HG02973 (cell line): ENCODE measurements at regions not wholly inside any gene's neighbourhood (a gene's known extent, or its start where the extent isn't known, plus 50 kb on each side); places are given as distances from the start of the nearest gene placed in this dataset.

ENCODE experiments used
- ATAC-seq: cut with Tn5 transposase; IDR thresholded peaks from one replicate; pipeline ENCODE4 v1.9.1; 2021; ENCODE audit warnings: moderate library complexity; ENCODE audit not compliant: unreplicated experiment

DNA sequence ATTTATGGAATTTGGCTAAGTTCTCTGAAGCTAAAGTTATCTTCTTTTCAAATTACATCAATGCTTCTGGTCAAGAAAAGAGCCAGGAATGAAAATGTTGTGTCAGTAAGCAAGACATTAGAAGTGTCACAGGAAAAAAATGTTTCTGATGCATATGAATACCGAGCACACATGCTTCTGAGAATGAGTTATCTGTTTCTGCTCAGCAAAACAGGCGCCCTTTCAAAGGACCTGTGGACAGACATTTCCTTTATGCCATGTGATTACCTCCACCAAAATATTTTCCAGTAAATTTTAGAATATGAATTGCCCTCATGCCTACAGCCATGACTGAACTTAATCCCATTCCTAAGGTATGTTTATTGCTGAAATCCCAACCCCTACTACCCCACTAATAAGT is 55.4 kb upstream of the RNF180 start:
- no peak for ATAC-seq

DNA sequence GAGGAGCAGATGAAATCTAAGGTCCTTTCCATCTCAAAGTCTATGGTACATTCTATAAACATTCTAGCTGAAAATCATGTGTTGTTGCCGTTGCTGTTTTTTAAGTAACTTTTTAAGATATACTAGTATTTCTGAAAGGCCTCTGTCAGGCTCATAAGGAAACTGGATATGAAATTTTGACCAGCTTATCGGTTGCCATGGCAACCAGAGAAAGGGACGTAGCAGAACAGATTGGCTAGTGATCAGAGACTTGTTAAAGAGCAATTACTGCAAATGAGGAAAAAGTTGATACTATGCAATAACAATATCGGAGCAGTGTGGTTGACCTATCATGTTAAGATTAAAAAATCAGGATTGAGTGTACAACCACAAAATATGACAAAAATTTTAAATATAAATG is 57.0 kb upstream of the RNF180 start:
- ATAC-seq = no peak

DNA sequence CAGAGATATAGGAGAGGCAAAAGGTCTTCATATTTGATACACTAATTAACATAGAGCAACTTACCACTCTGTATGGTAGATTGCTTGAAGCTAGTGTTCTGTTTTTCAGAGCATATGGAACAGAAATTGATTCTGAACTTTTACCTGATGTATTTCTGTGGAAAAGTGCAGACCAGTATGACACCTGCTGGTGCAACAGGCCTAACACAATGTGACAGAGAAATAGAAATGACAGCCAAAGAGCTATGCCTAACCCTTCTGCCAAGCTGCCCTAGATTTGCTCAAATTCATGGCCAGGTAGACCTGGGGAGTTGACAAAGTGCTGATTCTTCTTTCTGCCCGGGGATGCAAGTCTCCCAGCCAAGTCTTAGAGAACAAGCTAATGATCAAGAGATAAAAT is 65.4 kb upstream of the RNF180 start:
- no peak for ATAC-seq

DNA sequence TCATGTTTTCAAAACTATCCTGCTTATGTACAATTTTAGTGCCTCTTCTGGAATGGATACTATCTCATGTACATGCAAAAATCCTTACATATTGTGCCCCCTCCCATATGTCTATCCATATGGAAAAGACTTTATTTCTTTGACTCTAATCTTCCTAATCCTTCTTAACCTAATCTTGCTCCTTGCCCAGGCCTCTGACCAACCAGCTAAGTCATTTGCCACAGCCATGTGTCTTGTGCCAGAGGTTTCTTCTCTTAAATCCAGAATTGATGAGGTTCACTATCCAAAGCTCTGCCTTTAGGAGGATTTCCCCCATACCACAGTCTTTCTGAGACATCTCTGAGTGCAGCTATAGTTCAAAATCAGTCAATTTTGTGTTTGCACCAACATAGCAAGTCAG is 68.9 kb upstream of the RNF180 start:
- ATAC-seq = no peak

DNA sequence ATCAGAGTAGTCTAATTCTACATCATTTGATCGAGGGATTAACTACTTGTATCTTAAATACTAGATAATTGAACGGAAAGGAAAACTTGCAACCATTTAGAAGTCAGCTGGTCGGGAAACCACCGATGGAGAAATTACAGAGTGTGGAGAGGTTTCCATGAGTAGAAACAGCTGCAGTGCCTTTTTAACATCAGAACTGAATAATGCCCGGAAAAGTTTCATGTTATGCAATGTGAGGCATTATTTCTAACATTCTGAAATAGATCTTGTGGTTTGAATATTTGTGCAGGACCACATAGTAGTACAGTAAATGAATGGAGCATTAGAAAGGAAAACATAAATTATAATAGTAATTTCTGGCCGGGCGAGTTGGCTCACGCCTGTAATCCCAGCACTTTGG is 88.1 kb upstream of the RNF180 start:
- ATAC-seq = no peak

DNA sequence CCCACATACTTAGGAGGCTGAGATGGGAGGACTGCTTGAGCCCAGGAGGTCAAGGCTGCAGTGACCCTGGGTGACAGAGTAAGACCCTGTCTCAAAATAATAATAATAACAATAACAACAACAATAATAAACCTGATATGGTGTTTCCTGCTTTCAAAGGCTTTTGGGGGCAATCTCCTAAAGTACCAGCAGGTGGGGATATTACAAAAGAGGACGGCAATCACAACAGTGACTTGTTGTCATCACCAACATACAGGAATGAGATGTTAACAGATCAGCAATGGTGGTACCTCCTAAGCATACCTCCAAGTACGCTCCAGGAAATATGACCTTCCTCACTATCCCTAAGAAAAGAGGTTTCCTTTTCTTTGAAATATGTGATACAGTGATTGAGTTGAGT is 91.1 kb upstream of the RNF180 start:
- peak; percentile 84 for ATAC-seq

DNA sequence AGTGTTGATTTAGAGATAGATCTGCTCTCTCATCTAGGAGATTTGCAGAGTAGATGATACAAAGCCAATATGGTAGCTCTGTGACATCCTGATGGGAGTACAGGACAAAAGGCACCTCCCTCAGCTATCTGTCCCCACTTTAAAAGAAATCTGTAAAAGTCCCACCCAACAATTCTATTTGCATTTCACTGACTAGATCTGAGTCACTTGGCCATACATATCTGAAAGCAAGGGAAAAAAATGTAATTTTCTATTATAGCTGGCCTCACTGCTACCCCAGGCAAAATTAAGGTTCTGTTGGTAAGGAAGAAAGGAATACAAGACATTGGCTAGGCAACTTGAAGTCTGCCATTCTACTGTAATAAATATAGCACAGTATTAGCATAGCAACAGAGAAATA is 96.2 kb upstream of the RNF180 start:
- no peak for ATAC-seq

DNA sequence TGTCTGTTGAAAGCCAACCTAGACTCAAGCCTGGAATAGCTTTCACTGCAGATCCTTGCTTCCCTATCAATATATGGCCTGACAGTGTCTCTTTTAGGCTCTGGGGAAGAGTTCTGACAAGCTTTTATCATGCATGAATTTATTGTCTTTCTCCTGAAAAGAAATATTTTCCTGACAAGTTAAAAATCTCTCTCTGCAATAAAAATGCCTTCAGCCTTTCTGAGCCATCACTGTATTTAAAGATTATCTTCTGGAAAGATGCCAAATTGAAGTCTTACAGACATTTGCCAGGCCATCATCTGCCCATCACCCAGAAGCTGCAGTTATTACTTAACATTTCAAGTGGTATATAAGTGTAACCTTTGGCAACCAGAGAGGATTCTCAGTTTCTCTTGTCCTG is 88.1 kb upstream of the HTR1A start:
- ATAC-seq = no peak

DNA sequence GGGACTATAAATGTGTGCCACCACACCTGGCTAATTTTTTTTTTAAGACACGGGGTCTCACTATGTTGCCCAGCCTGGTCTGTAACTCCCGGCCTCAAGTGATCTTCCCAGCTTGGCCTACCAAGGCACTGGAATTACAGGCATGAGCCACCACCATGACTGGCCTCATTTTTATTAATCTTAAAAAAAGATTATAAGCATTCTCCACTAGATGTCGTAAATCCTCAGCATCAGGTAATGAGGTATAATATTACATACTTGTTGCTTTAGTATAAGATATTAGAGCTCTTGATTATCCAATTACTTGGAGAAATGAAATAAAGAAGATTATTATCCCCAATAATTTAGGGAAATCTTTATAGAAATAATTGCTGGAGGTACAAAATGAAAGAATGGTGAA is 78.2 kb upstream of the HTR1A start:
- ATAC-seq = no peak

DNA sequence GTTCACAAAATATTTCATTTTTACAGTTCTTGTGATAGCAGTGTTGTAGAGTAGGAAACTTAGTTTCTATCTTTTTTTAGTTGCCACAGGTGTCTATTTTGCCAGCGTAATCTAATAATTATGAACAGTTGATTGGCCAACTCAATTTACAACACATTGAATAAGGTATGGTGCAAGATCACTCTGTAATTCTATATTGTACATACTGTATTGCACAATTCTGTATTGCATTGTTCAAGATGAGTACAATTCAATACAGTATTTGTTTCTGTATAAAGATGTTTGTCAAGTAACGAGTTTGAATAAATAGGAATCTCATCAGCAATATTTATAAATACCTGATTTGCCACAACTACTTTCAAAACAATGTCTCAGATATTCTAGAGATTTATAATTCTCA is 64.2 kb upstream of the HTR1A start:
- ATAC-seq = no peak

DNA sequence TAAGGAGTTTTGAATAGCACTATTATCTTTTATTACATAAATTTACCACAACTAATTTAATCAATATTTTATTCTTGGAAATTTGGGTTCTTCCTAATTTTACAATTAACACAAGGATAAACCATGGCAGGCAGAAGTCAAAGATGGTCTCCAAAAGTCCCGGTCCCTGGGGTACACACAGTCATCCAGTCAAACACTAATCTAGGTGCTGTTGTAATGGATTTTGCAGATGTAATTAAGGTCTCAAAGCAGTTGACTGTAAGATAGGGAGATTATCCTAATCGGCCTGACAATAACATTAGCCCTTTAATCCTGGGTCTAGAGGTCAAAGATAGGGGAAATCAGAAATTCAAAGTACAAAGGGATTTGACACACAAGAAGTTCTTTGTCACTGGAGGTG is 57.5 kb upstream of the HTR1A start:
- ATAC-seq = no peak

DNA sequence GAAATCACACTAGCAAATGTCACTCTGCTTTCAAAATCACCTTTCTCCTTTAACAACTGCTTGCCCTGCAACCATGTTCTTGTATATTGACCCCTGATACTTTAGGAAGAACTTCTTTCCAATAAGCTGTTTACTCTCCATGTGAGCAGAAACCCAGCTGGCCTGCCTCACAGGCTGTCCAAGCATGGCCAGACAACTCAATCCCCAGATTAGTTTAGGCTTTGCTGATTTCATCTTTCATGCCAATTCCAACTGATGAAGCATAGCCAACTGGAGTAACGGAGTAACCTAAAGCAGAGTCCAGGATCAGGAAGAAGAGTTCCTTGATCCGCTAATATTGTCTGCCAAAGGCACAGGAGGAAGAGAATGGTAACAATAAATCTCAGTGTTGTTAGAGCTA is 56.7 kb upstream of the HTR1A start:
- no peak for ATAC-seq

DNA sequence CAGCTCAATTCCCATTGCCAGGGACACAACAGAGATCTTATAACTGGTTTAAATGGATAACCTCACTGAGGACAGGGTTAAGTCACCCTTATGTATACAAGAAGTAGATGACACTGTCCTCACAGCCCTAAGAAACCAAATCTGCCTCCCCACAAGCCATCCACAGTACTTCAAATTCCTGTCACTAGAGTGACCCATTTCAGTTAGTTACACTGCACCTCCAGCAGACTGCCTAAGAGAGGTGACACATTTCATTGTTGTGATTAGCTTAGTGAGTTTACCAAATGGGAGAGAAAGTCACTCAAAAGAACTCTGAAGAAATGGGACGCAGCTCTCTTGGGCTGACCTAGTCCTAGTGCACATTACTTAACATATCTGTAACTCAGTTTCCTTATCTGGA is 53.6 kb upstream of the HTR1A start:
- ATAC-seq = no peak
